ENCODE measurements at regions not wholly inside any gene's neighbourhood (a gene's known extent, or its start where the extent isn't known, plus 50 kb on each side); places are given as distances from the start of the nearest gene placed in this dataset.
"Not testable (repeated sequence)": the region's sequence is repeated elsewhere in the genome, so short reads cannot be mapped to it uniquely, and the experiment has no call there.

- DNase-seq (ENCODE audit: low read depth), result no peak
Measured at GRCh38 chr2:2484301-2484700, 153.2 kb upstream of the MYT1L start.

GRCh38 chr2:2482851-2483250, 151.8 kb upstream of the MYT1L start:
- DNase-seq (ENCODE audit: low read depth), result no peak

- DNase-seq (ENCODE audit: low read depth), result no peak
Measured at GRCh38 chr2:2472881-2473280, 141.8 kb upstream of the MYT1L start.

- DNase-seq (ENCODE audit: low read depth), result no peak
Measured at GRCh38 chr2:2472044-2472443, 141.0 kb upstream of the MYT1L start.

- DNase-seq (ENCODE audit: low read depth), result no peak
Measured at GRCh38 chr2:2466534-2466933, 135.5 kb upstream of the MYT1L start.

- no peak for DNase-seq (ENCODE audit: low read depth)
Measured at GRCh38 chr2:2464643-2465042, 133.6 kb upstream of the MYT1L start.

- no peak for DNase-seq (ENCODE audit: low read depth)
Measured at GRCh38 chr2:2464094-2464493, 133.0 kb upstream of the MYT1L start.

- DNase-seq (ENCODE audit: low read depth), result no peak
Measured at GRCh38 chr2:2456721-2457120, 125.6 kb upstream of the MYT1L start.

- DNase-seq (ENCODE audit: low read depth), result no peak
Measured at GRCh38 chr2:2455151-2455550, 124.1 kb upstream of the MYT1L start.

- DNase-seq (ENCODE audit: low read depth), result no peak
Measured at GRCh38 chr2:2452961-2453360, 121.9 kb upstream of the MYT1L start.

GRCh38 chr2:2451275-2451674, 120.2 kb upstream of the MYT1L start:
- not testable (repeated sequence) for DNase-seq (ENCODE audit: low read depth)

GRCh38 chr2:2448178-2448577, 117.1 kb upstream of the MYT1L start:
- no peak for DNase-seq (ENCODE audit: low read depth)

- no peak for DNase-seq (ENCODE audit: low read depth)
Measured at GRCh38 chr2:2422621-2423020, 91.5 kb upstream of the MYT1L start.

- no peak for DNase-seq (ENCODE audit: low read depth)
Measured at GRCh38 chr2:2413525-2413924, 82.5 kb upstream of the MYT1L start.

GRCh38 chr2:2410987-2411386, 79.9 kb upstream of the MYT1L start:
- no peak for DNase-seq (ENCODE audit: low read depth)

GRCh38 chr2:2409481-2409880, 78.4 kb upstream of the MYT1L start:
- DNase-seq (ENCODE audit: low read depth), result no peak

GRCh38 chr2:2405780-2406179, 74.7 kb upstream of the MYT1L start:
- no peak for DNase-seq (ENCODE audit: low read depth)

- DNase-seq (ENCODE audit: low read depth), result no peak
Measured at GRCh38 chr2:2400286-2401038, 69.4 kb upstream of the MYT1L start.

- DNase-seq (ENCODE audit: low read depth), result no peak
Measured at GRCh38 chr2:2399396-2399795, 68.3 kb upstream of the MYT1L start.

- no peak for DNase-seq (ENCODE audit: low read depth)
Measured at GRCh38 chr2:2392332-2392731, 61.3 kb upstream of the MYT1L start.

GRCh38 chr2:2389215-2389614, 58.1 kb upstream of the MYT1L start:
- DNase-seq (ENCODE audit: low read depth), result no peak

All from T-helper 22 cell (primary cell).